Natural killer cell treated with Interleukin-12 subunit alpha and Interleukin-12 subunit beta and Interleukin-15 and Interleukin-18, amount 100 ng/mL, for 72 hours (primary cell): ENCODE measurements at regions not wholly inside any gene's neighbourhood (a gene's known extent, or its start where the extent isn't known, plus 50 kb on each side); places are given as distances from the start of the nearest gene placed in this dataset.
"Not testable (repeated sequence)": the region's sequence is repeated elsewhere in the genome, so short reads cannot be mapped to it uniquely, and the experiment has no call there.

Source experiments
- ATAC-seq, 2 donors: fragments of 150-1000 bp; cut with Tn5 transposase in 1 of 2; sonication (Bioruptor Pico), chemical (Tn5 transposase) in 1 of 2; 2 replicates each; pipeline ENCODE4 v1.10.0; 2021
- DNase-seq: peaks from one replicate; pipeline ENCODE4 v3.0.0; 2022; ENCODE audit warnings: low spot score
- H3K27ac Mint-ChIP-seq, 2 donors: 1 replicate in 1 of 2; 2 replicates in 1 of 2; pipeline ENCODE4 v1.8.0; 2022; ENCODE audit warnings: mixed read lengths in 2 of 2, mild to moderate bottlenecking in 1 of 2, moderate library complexity in 1 of 2
- H3K27me3 Mint-ChIP-seq, 2 donors: 1 replicate in 1 of 2; 2 replicates in 1 of 2; pipeline ENCODE4 v1.8.0; 2022; ENCODE audit warnings: mixed read lengths in 2 of 2
- H3K36me3 Mint-ChIP-seq: one replicate; pipeline ENCODE4 v1.8.0; 2022; ENCODE audit warnings: mixed read lengths
- H3K4me1 Mint-ChIP-seq, 2 donors: 1 replicate in 1 of 2; 2 replicates in 1 of 2; pipeline ENCODE4 v1.8.0; 2022; ENCODE audit warnings: low read depth in 2 of 2, mixed read lengths in 2 of 2, mild to moderate bottlenecking in 1 of 2
- H3K4me3 Mint-ChIP-seq: one replicate; pipeline ENCODE4 v1.8.0; 2022; ENCODE audit warnings: mixed read lengths
- H3K9me3 Mint-ChIP-seq: 2 replicates; pipeline ENCODE4 v1.8.0; 2022; ENCODE audit warnings: mixed read lengths

DNA sequence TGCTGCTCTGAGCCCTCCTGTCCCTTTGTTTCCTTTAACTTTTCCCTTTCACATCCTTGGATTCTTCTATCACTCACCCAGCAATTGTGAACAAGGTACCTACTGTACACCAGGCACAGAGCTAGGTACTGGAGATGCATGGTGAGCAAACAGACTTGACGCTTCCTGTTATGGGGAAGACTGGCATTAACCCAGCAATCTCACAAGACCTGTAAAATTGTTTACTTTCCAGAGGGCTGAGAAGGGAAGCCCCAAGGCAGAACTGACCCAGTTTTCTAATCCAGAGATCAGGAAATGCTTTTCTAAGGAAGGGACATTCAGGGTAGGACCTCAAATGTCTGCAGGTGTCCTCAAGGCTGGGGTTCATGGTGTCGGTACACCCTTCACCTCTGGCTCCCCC, 171.6 kb upstream of the KAZN start:
- no peaks in the 10 kb centered on the region for H3K36me3 Mint-ChIP-seq

DNA sequence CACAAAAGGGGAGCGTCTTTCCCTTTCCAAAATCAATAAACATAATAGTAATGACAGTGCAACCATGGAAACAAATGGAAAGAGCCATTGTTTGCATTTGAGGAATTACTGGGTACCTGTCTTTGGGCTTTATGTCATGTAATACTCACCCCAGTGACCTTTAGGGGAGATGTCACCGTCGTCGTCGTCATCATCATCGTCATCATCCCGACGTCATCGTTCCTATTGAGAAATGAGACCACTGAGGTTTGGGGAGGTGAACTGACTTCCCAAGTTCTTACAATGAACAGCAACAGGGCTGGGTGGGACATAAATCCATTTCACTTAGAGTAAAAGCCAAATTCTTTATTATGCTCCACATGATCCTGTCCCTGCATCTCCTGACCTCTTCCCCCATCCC, 168.9 kb upstream of the KAZN start:
- peaks cover 18 to 26% of the 10 kb centered on the region in 2 donors for H3K27me3 Mint-ChIP-seq
- no peak overlapping the region for H3K27ac Mint-ChIP-seq
- no peak for DNase-seq
- no peaks in the 10 kb centered on the region for H3K4me1 Mint-ChIP-seq
- H3K4me3 Mint-ChIP-seq: no peak overlapping the region
- H3K9me3 Mint-ChIP-seq: no peaks in the 10 kb centered on the region
- no peaks in the 10 kb centered on the region for H3K36me3 Mint-ChIP-seq
- no peak for ATAC-seq

More for the DNA sequence above, 171.6 kb upstream of the KAZN start:
- DNase-seq (no peak), ATAC-seq (no peak)
- H3K27me3 Mint-ChIP-seq: peaks cover 14 to 16% of the 10 kb centered on the region in 2 donors
- H3K4me3 Mint-ChIP-seq: no peak overlapping the region
- H3K27ac Mint-ChIP-seq: no peak overlapping the region
- no peaks in the 10 kb centered on the region for H3K9me3 Mint-ChIP-seq
- H3K4me1 Mint-ChIP-seq: no peaks in the 10 kb centered on the region

DNA sequence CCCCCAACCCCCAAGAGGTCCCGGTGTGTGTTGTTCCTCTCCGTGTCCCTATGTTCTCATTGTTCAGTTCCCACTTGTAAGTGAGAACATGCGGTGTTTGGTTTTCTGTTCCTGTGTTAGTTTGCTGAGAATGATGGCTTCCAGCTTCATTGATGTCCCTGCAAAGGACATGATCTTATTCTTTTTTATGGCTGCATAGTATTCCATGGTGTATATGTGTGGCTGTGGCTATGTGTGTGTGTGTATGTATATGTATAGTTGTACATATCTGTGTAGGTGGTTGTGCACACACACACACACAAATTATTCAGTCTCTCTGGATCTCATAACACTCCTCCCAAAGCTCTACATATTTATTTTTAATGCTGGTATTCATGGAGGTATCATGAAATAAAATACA, 165.8 kb upstream of the KAZN start:
- H3K9me3 Mint-ChIP-seq: not testable (repeated sequence)

DNA sequence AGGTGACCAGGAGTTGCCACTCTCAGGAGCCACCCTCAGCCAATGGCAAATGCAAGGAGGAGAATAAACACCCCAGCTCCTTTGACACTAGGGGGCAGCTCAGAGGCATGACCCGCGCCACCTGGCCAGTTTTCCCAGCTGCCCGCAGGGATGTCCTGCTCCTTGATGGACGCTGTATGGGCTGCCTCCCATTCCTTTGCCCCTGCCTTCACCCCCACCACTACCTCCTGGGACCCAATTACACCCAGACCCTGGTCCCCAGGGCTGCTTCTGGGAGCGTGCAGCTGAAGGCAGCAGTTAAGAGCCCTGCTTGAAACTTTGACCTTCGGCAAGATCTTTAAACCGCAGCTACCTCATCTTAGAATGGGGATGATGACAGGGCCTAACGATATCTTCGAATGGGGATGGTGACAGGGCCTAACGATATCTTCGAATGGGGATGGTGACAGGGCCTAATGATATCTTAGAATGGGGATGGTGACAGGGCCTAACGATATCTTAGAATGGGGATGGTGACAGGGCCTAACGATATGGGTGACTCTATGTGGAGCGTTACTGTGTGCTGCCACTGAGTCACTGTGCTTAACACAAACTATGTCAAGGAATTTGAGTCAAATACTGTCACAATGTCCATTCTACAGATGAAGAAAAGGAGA, 163.0 kb upstream of the KAZN start:
- no peaks in the 10 kb centered on the region for H3K4me1 Mint-ChIP-seq
- no peak for ATAC-seq
- H3K27me3 Mint-ChIP-seq: peaks cover 15 to 18% of the 10 kb centered on the region in 2 donors
- no peak overlapping the region for H3K4me3 Mint-ChIP-seq
- no peaks in the 10 kb centered on the region for H3K36me3 Mint-ChIP-seq
- no peak overlapping the region for H3K27ac Mint-ChIP-seq
- no peaks in the 10 kb centered on the region for H3K9me3 Mint-ChIP-seq
- no peak for DNase-seq

More for the DNA sequence above, 165.8 kb upstream of the KAZN start:
- ATAC-seq, H3K27ac Mint-ChIP-seq, H3K4me3 Mint-ChIP-seq, DNase-seq, H3K36me3 Mint-ChIP-seq, H3K4me1 Mint-ChIP-seq: not testable (repeated sequence)
- peaks cover 13 to 18% of the 10 kb centered on the region in 2 donors for H3K27me3 Mint-ChIP-seq

DNA sequence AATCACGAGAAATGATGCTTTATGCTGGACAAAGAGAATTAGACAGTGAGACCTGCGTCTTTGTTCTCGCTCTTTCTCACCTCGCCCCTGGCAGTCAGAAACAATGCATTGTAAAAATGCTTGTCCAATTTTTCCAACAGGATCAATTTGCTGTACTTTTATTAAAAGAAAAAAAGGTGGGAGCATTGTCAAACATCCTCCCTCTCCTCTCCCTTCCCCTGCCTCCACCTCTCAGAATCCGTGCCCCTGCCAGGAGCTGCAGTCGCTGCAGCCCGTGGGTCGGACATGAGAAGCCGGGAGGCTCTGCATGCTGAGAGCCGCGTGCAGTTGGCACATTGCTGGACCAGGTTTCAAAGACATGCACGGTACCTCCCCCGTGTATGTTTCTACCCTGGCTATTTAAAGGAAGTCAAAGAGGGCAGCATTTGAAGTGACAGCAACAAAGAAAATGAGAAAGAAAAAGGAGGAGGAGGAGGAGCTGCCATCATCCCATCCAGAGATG, 161.0 kb upstream of the KAZN start:
- H3K4me3 Mint-ChIP-seq: no peak overlapping the region
- no peaks in the 10 kb centered on the region for H3K9me3 Mint-ChIP-seq
- no peak overlapping the region for H3K27ac Mint-ChIP-seq
- ATAC-seq (no peak), DNase-seq (no peak)
- H3K4me1 Mint-ChIP-seq: no peaks in the 10 kb centered on the region
- H3K36me3 Mint-ChIP-seq: no peaks in the 10 kb centered on the region
- peaks cover 17% of the 10 kb centered on the region in 2 donors for H3K27me3 Mint-ChIP-seq

DNA sequence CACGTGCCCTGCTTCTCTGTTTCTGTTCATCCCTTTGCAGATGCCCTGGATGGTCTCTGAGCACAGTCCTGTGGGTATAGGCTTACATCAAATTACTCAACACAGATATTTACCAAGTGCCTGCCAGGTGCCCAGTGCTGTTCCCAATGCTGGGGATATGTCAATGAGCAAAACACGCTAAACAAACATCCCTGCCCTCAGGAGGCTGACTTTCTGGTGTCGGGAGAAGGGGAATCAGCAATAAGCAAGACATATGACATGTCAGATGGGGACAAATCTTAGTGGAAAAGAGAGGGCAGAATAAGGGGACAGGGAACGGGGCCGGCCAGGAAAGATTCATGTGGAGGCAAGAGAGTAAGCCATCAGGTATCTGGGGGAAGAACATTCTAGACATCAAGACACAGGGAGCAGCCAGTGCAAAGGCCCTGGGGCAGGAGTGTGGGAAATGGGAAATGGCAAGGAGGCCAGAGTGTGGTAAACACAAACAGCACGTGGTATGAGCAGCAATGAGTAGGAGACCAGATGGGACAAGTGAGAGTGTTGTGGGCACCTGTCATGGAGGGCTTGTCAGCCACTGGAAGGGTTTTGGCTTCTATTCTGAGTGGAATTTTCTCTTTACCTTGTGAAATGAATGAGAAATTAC, 160.2 kb upstream of the KAZN start:
- Mint-ChIP-seq H3K27me3 (peaks cover 10% of the 10 kb centered on the region in 2 donors), H3K4me3 (no peak overlapping the region), H3K27ac (no peak overlapping the region)

DNA sequence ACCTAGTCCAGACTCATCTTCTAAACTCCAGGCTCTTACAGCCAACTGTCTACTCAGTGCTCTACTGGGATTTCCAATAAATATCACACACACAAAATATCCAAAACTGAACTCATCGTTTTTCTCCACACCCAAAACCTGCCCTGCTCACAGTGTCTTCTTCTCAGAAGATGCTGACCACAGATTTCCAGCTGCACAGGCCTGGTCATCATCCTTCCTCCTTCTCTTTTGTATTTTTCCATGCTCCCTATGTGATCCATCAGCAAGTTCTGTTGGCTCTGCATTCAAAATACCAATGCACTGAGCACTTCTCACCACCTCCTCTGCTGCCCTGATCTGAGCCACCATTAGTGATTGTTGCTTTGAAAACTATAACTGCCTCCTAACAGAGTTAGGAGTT, 159.5 kb upstream of the KAZN start:
- DNase-seq: no peak
- Mint-ChIP-seq H3K27me3 (peaks cover 7 to 11% of the 10 kb centered on the region in 2 donors), H3K27ac (no peak overlapping the region), H3K9me3 (no peaks in the 10 kb centered on the region), H3K4me1 (no peaks in the 10 kb centered on the region), H3K4me3 (no peak overlapping the region), H3K36me3 (no peaks in the 10 kb centered on the region)
- ATAC-seq: no peak

More for the DNA sequence above, 160.2 kb upstream of the KAZN start:
- Mint-ChIP-seq H3K9me3 (no peaks in the 10 kb centered on the region), H3K36me3 (no peaks in the 10 kb centered on the region), H3K4me1 (no peaks in the 10 kb centered on the region)
- ATAC-seq (no peak), DNase-seq (no peak)

DNA sequence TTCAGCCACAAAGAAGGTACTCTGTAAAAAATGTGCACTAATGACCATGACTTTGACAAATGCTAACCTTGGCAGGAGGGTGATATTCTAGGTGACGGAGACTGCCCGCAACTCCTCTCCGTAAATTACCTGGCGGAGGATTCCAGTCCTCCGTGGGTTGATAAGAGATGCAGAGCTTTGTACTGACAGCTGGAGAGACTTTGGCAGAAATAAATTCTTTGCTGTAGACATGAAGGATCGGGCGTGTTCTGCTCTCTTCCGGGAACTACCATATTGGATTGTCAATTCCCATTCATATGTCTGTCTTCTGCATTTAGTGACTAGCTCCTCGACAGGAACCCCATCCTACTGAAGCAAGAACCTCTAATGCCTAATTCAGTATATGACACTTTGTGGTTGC, 158.3 kb upstream of the KAZN start:
- Mint-ChIP-seq H3K27me3 (peaks cover 7 to 9% of the 10 kb centered on the region in 2 donors), H3K4me3 (no peak overlapping the region), H3K27ac (no peak overlapping the region), H3K9me3 (no peaks in the 10 kb centered on the region), H3K4me1 (no peaks in the 10 kb centered on the region), H3K36me3 (no peaks in the 10 kb centered on the region)
- ATAC-seq (no peak), DNase-seq (no peak)

DNA sequence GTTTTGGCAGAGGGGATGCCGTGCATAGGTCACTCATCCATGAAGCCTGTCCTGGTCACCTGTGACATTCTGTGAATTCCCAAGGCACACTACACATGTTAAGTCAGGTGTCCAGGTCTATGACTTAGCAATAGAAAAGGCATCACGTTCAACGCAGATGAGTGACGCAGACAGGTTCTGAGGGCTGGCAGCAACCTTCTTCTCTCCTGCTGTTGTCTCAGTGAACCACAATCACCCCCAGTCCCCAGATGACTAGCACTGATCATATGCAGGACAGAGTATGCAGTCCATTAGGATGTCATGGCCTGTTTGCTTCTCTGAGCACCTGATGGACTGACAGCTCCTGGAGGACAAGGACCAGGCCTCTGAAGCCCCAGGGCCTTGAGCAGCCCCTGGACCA, 157.8 kb upstream of the KAZN start:
- H3K27ac Mint-ChIP-seq: no peak overlapping the region
- no peak for ATAC-seq
- H3K36me3 Mint-ChIP-seq: no peaks in the 10 kb centered on the region
- peaks cover 7 to 9% of the 10 kb centered on the region in 2 donors for H3K27me3 Mint-ChIP-seq
- no peaks in the 10 kb centered on the region for H3K4me1 Mint-ChIP-seq
- H3K9me3 Mint-ChIP-seq: no peaks in the 10 kb centered on the region
- H3K4me3 Mint-ChIP-seq: no peak overlapping the region
- DNase-seq: no peak

DNA sequence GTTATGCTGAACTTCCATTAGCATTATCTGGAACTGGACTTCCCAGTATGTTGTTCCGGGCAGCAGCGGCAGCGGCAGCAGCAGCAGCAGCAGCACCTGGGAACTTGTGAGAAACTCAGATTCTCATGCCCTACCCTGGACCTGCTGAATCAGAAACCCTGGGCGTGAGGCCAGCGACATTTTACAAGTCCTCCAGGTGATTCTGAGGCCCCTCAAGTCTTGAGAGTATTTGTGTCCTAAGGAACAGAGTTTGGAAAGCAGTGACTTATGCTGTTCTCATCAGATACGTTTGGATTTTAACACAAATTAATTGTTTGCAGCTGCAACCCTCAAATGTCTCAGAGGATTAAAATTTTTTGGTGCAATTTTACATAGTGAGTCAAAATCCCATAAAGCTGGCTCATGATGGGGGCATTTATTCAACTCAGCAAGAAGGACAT, 157.2 kb upstream of the KAZN start:
- H3K9me3 Mint-ChIP-seq: no peaks in the 10 kb centered on the region
- no peak overlapping the region for H3K4me3 Mint-ChIP-seq
- no peak for ATAC-seq

DNA sequence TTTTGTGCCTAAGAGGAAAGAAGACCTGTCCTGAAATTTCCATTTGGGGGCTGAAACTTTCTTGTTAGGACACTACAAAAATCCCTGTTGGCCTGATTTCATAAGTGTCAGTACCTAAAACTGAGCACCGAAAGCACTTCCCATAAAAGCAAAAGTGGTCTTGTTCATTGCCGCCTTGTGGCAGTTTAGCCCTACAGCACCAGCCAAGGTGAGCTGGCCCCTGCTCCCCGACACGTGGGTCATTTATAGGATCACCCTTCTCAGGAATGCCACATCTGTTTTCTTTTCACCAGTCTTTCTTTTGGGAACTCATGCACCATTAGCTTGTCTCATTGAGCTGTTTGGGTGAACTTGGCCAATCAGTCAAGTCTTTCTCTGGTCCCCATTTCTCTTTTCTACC, 155.8 kb upstream of the KAZN start:
- Mint-ChIP-seq H3K4me3 (no peak overlapping the region), H3K27me3 (peaks cover 11 to 14% of the 10 kb centered on the region in 2 donors), H3K9me3 (no peaks in the 10 kb centered on the region), H3K36me3 (no peaks in the 10 kb centered on the region), H3K27ac (no peak overlapping the region), H3K4me1 (no peaks in the 10 kb centered on the region)
- ATAC-seq: no peak
- no peak for DNase-seq

More for the DNA sequence above, 157.2 kb upstream of the KAZN start:
- Mint-ChIP-seq H3K4me1 (no peaks in the 10 kb centered on the region), H3K36me3 (no peaks in the 10 kb centered on the region), H3K27me3 (peaks cover 9% of the 10 kb centered on the region in 2 donors), H3K27ac (no peak overlapping the region)
- DNase-seq: no peak

DNA sequence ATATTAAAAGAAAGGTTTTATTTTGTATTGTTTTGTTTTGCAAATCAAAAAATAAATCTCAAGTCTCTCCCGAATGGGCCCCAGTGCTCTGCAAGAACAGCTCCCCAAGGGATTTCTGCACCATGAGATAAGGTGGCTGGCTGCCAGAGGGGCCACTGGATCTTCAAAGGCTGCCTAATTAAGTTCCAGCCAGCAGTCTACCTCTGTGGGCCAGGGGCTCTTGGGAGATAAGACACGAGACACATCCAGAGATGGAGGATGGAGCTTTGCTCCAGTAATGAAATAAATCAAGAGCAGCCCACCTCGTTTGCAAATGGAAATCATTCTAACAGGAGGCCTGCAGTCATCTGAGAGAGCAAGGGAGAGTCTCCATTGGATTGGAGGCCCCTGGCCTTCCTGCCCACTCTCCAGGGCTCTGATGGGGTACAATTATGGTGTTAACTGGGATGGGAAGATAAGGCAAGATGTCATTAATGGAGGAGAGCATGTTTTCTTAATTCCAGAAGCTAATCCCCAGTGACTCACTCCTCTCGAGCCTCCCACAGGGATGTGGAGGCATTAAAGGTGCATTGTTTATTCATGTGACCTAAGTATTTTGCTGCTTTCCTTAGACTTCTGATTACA, 155.2 kb upstream of the KAZN start:
- peaks cover 14% of the 10 kb centered on the region in 2 donors for H3K27me3 Mint-ChIP-seq
- no peak for ATAC-seq
- H3K4me3 Mint-ChIP-seq: no peak overlapping the region
- H3K4me1 Mint-ChIP-seq: no peaks in the 10 kb centered on the region
- H3K36me3 Mint-ChIP-seq: no peaks in the 10 kb centered on the region
- no peaks in the 10 kb centered on the region for H3K9me3 Mint-ChIP-seq
- H3K27ac Mint-ChIP-seq: no peak overlapping the region
- DNase-seq: no peak

DNA sequence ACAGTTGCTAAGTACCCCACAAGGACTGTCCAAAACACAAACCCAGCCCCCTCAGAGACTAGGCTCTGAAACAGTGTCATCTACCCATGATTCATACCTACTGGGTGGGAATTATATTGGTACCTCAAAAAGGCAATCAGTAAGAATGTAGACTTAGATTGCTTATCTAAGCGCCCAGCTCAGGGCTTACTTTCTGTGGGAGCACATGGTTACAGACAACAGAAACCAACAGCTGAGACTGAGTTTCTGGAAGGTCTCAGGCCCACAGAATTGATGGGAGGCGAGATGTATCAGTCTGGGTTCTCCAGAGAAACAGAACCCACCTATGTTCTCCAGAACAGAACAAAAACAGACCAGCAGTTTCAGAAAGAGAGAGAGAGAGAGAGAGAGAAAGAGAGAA, 147.3 kb upstream of the KAZN start:
- Mint-ChIP-seq H3K27me3 (peaks cover 18 to 20% of the 10 kb centered on the region in 2 donors), H3K9me3 (no peaks in the 10 kb centered on the region), H3K27ac (no peak overlapping the region), H3K36me3 (no peaks in the 10 kb centered on the region), H3K4me1 (no peaks in the 10 kb centered on the region), H3K4me3 (no peak overlapping the region)
- DNase-seq: no peak
- no peak for ATAC-seq

DNA sequence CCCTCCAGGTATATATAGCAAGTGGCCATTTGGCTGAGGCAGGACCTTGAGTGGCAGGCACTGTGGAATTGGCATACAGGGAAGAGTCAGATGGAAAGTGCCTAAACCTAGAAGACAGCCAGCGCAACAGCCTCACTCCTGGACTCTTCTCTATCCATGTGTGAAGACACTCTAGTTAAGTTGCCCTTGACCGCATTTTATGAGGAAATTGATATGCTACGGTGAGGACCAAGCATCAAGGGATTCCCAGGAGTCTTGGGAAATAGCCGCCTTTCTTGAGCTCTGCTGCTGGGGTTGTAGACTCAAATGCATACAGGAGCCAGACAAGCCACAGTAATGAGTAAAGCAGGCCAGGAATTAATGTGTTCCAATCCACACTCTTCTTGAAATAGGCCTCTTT, 145.9 kb upstream of the KAZN start:
- Mint-ChIP-seq H3K36me3 (no peaks in the 10 kb centered on the region), H3K27ac (no peak overlapping the region), H3K4me1 (no peaks in the 10 kb centered on the region), H3K9me3 (no peaks in the 10 kb centered on the region), H3K27me3 (peaks cover 11 to 18% of the 10 kb centered on the region in 2 donors), H3K4me3 (no peak overlapping the region)
- ATAC-seq: no peak
- no peak for DNase-seq
